IMR-90 (cell line): ENCODE measurements at regions not wholly inside any gene's neighbourhood (a gene's known extent, or its start where the extent isn't known, plus 50 kb on each side); places are given as distances from the start of the nearest gene placed in this dataset.

Experiments used
- ATAC-seq: fragments of 200-7000 bp; cut with Tn5 transposase; 2 replicates; pipeline ENCODE4 v1.9.1; 2020; ENCODE audit warnings: low read depth, mild to moderate bottlenecking, moderate library complexity
- BruUV-seq: library from RNA; stranded (reverse); fragments of 400-500 nt; replicated peaks from 2 replicates; lab custom pipeline; 2021; lab: Mats Ljungman, UMichigan
- CTCF ChIA-PET: fragments of 300-600 bp; formaldehyde crosslinking; extraction: SDS; loops from one replicate; lab custom pipeline; 2021; ENCODE audit warnings: antibody characterized with exemption; lab: Yijun Ruan, JAX
- POLR2A ChIA-PET: fragments of 300-600 bp; sonication (Branson Sonifier 250); formaldehyde crosslinking; loops from one replicate; lab custom pipeline; 2022; ENCODE audit warnings: antibody characterized with exemption; ENCODE audit not compliant: unreplicated experiment; lab: Charles Lee
- DNase-seq: peaks from one replicate; pipeline ENCODE4 v3.0.0; 2013
- H2AFZ ChIP-seq: replicated peaks from 2 replicates; pipeline ENCODE3; 2013; ENCODE audit warnings: low read length, mild to moderate bottlenecking; ENCODE audit not compliant: poor library complexity
- H2AK5ac ChIP-seq: 2 replicates; pipeline ENCODE4 v1.6.1; 2013; ENCODE audit warnings: low read depth, low read length, inconsistent platforms
- H2AK9ac ChIP-seq: replicated peaks from 2 replicates; pipeline ENCODE3; 2013; ENCODE audit warnings: mild to moderate bottlenecking, low read depth, low read length, moderate library complexity; ENCODE audit not compliant: poor library complexity
- H2BK120ac ChIP-seq: 2 replicates; pipeline ENCODE4 v1.6.1; 2013; ENCODE audit warnings: low read depth, low read length, inconsistent platforms
- H2BK15ac ChIP-seq: 3 replicates; pipeline ENCODE4 v1.6.1; 2013; ENCODE audit warnings: low read depth, low read length, inconsistent platforms
- H2BK20ac ChIP-seq: 2 replicates; pipeline ENCODE4 v1.6.1; 2013; ENCODE audit warnings: low read depth, mild to moderate bottlenecking, inconsistent platforms, low read length, moderate library complexity
- H2BK5ac ChIP-seq: 2 replicates; pipeline ENCODE4 v1.6.1; 2013; ENCODE audit warnings: mild to moderate bottlenecking, low read depth, low read length, inconsistent platforms; ENCODE audit not compliant: poor library complexity, severe bottlenecking
- H3K14ac ChIP-seq: replicated peaks from 2 replicates; pipeline ENCODE4 v1.6.1; 2013; ENCODE audit warnings: low read depth, low read length, inconsistent platforms
- H3K18ac ChIP-seq: 2 replicates; pipeline ENCODE4 v1.6.1; 2013; ENCODE audit warnings: low read depth, low read length, control low read depth
- H3K23ac ChIP-seq: 2 replicates; pipeline ENCODE4 v1.6.1; 2013; ENCODE audit warnings: low read depth, low read length, inconsistent platforms
- H3K27ac ChIP-seq: 2 replicates; pipeline ENCODE4 v1.5.1; 2013; ENCODE audit warnings: mild to moderate bottlenecking, control low read depth, low read length; ENCODE audit not compliant: insufficient read depth
- H3K27me3 ChIP-seq: 2 replicates; pipeline ENCODE4 v1.6.1; 2013; ENCODE audit warnings: low read length; ENCODE audit not compliant: control insufficient read depth, insufficient read depth
- H3K36me3 ChIP-seq: 2 replicates; pipeline ENCODE4 v1.6.1; 2013; ENCODE audit warnings: low read length, mixed read lengths; ENCODE audit not compliant: control insufficient read depth, insufficient read depth
- H3K4ac ChIP-seq: 2 replicates; pipeline ENCODE4 v1.6.1; 2013; ENCODE audit warnings: low read depth, low read length, inconsistent platforms
- H3K4me1 ChIP-seq: 2 replicates; pipeline ENCODE4 v1.6.1; 2013; ENCODE audit warnings: low read length, mixed read lengths; ENCODE audit not compliant: control insufficient read depth, insufficient read depth
- H3K4me2 ChIP-seq: 2 replicates; pipeline ENCODE4 v1.6.1; 2013; ENCODE audit warnings: low read depth, mild to moderate bottlenecking, control low read depth, low read length, moderate library complexity
- H3K4me3 ChIP-seq: 2 replicates; pipeline ENCODE4 v1.5.1; 2013; ENCODE audit warnings: low read depth, mild to moderate bottlenecking, control low read depth, low read length, moderate library complexity; ENCODE audit not compliant: insufficient read depth
- H3K56ac ChIP-seq: 2 replicates; pipeline ENCODE4 v1.6.1; 2013; ENCODE audit warnings: low read length, inconsistent platforms; ENCODE audit not compliant: insufficient read depth; ENCODE audit errors: extremely low read depth
- H3K79me1 ChIP-seq, 2 experiments: 2 replicates each; pipeline ENCODE4 v1.6.1; 2013; ENCODE audit warnings: low read length in 2 of 2, inconsistent platforms in 1 of 2, low read depth in 1 of 2
- H3K9ac ChIP-seq: 2 replicates; pipeline ENCODE4 v1.6.1; 2013; ENCODE audit warnings: low read depth, low read length, control low read depth
- H3K9me1 ChIP-seq: 2 replicates; pipeline ENCODE4 v1.6.1; 2013; ENCODE audit warnings: low read length, inconsistent platforms; ENCODE audit not compliant: insufficient read depth
- H3K9me3 ChIP-seq: 2 replicates; pipeline ENCODE4 v1.6.1; 2013; ENCODE audit warnings: low read length; ENCODE audit not compliant: control insufficient read depth, insufficient read depth
- H4K20me1 ChIP-seq: 2 replicates; pipeline ENCODE4 v1.6.1; 2013; ENCODE audit warnings: low read length, inconsistent platforms; ENCODE audit not compliant: insufficient read depth
- H4K5ac ChIP-seq: 2 replicates; pipeline ENCODE4 v1.6.1; 2013; ENCODE audit warnings: mild to moderate bottlenecking, low read depth, low read length, control low read depth
- H4K8ac ChIP-seq, 2 experiments: 2 replicates each; pipeline ENCODE4 v1.6.1; 2013; ENCODE audit warnings: low read depth in 2 of 2, low read length in 2 of 2, control low read depth in 1 of 2, inconsistent platforms in 1 of 2
- H4K91ac ChIP-seq: 2 replicates; pipeline ENCODE4 v1.6.1; 2013; ENCODE audit warnings: low read depth, low read length, inconsistent platforms; ENCODE audit not compliant: insufficient read depth
- BHLHE40 ChIP-seq: fragments of 150-350 bp; IDR thresholded peaks from 2 replicates; pipeline ENCODE4 v1.6.1; 2016; ENCODE audit warnings: mild to moderate bottlenecking, low read depth, low read length
- CEBPB ChIP-seq: IDR thresholded peaks from 2 replicates; pipeline ENCODE4 v1.6.1; 2012; ENCODE audit warnings: low read depth, low read length, improper control_type of control experiment
- CHD1 ChIP-seq: IDR thresholded peaks from 2 replicates; pipeline ENCODE4 v1.6.1; 2012; ENCODE audit warnings: low read depth, low read length, improper control_type of control experiment
- FOS ChIP-seq: fragments of 150-350 bp; IDR thresholded peaks from 2 replicates; pipeline ENCODE4 v1.6.1; 2016; ENCODE audit warnings: low read depth, low read length
- MAFK ChIP-seq: IDR thresholded peaks from 2 replicates; pipeline ENCODE4 v1.6.1; 2012; ENCODE audit warnings: low read depth, low read length, improper control_type of control experiment
- MAZ ChIP-seq: IDR thresholded peaks from 2 replicates; pipeline ENCODE4 v1.6.1; 2012; ENCODE audit warnings: low read depth, mild to moderate bottlenecking, low read length, improper control_type of control experiment, moderate library complexity, borderline replicate concordance
- NFE2L2 ChIP-seq: fragments of 150-350 bp; IDR thresholded peaks from 2 replicates; pipeline ENCODE4 v1.6.1; 2016; ENCODE audit warnings: low read depth, mild to moderate bottlenecking, low read length
- POLR2A ChIP-seq: IDR thresholded peaks from 2 replicates; pipeline ENCODE4 v1.6.1; 2012; ENCODE audit warnings: mild to moderate bottlenecking, low read depth, low read length
- RAD21 ChIP-seq: IDR thresholded peaks from 2 replicates; pipeline ENCODE4 v1.6.1; 2012; ENCODE audit warnings: low read length, improper control_type of control experiment
- RFX5 ChIP-seq: IDR thresholded peaks from 2 replicates; pipeline ENCODE4 v1.8.0; 2012; ENCODE audit warnings: low read depth, mild to moderate bottlenecking, low read length, moderate library complexity
- SMC3 ChIP-seq: fragments of 150-350 bp; IDR thresholded peaks from 2 replicates; pipeline ENCODE4 v1.6.1; 2016; ENCODE audit warnings: low read depth, mild to moderate bottlenecking, antibody characterized with exemption, low read length, moderate library complexity
- WGBS, 2 experiments: methylation state at CpG; one replicate each; pipeline versions ENCODE4 v1.1.5 to v1.1.7; 2013; ENCODE audit warnings: missing lambda C conversion rate in 2 of 2; ENCODE audit not compliant: insufficient read length in 1 of 2; ENCODE audit errors: extremely low coverage in 2 of 2; 5-methylcytosine and 5-hydroxymethylcytosine counted together
- dilution Hi-C: fragments of 300-500 bp; cut with HindIII; formaldehyde crosslinking; loops from one replicate; pipeline ENCODE4 v1.14.3; 2018; ENCODE audit warnings: low sequenced_read_pairs; ENCODE audit not compliant: unreplicated experiment
- in situ Hi-C: fragments of 300-500 bp; cut with MboI; formaldehyde crosslinking; loops from 3 replicates; pipeline ENCODE4 v1.14.3; 2019; ENCODE audit warnings: low sequenced_read_pairs, inconsistent platforms, mixed read lengths
- intact Hi-C: fragments of 100-400 bp; cut with micrococcal nuclease; formaldehyde crosslinking; loops from 2 replicates; pipeline ENCODE4 v1.10.0; 2022
- TF ChIP-seq, protein P1 (sequence below): fragments of 150-350 bp; IDR thresholded peaks from 2 replicates; pipeline ENCODE4 v1.6.1; 2017; ENCODE audit warnings: mild to moderate bottlenecking, antibody characterized with exemption, low read length, low read depth

DNA sequence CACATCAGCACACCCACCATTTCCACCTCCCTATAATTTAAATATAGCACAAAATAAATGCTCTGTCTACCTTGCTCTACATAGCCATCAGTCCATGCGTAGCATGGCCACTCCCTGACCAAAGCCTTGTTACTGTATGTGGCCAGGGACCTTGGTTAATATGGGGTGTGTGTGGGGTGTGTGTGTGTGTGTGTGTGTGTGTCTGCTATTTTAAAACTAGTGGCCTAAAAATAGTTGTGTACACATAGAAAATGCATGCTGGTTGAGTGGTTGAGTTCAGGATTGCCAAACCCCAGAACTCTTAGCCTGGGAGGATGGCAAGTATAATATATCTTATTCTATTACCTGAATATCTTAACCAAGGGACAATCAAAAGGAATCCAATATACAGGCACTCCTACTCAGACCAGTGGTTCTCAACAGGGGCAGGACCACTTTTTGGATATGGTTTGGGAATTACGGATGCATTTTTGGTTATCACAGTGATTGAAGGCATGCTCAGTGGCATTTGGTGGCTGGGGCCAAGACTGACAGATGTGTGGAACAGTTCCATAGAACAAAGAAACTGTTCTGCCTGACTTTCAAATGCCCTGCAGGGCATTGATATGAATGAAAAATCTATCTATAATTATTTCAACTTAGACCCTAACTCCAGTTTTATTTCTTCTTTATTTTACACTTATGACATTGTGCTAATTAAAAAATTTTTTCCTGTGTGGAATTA, 72.3 kb upstream of the PSME4 start:
- no peak overlapping the region for H3K4me3 ChIP-seq
- no peak overlapping the region for H3K9ac ChIP-seq
- H3K23ac ChIP-seq, result no peak overlapping the region
- peak overlapping the region; percentile 50; the same call in 1 of the 2 replicates for H2AK5ac ChIP-seq
- H2AFZ ChIP-seq, result no peak overlapping the region
- peak overlapping the region; percentile 5; the same call in 1 of the 2 replicates for H2BK120ac ChIP-seq
- peak; percentile 9; the same call in 1 of the 2 replicates for ATAC-seq
- peak overlapping the region; percentile 26; the same call in 1 of the 2 replicates for H3K4ac ChIP-seq
- H2BK5ac ChIP-seq, result no peak overlapping the region
- POLR2A ChIA-PET, result interaction anchor here (0.5 to 0.6 kb wide), 2 partner anchors 55 to 903 kb away, joined by 3 read pairs; no protein-coding TSS in a partner anchor
- peaks cover 8% of the 10 kb centered on the region for H3K4me1 ChIP-seq
- H4K8ac ChIP-seq, result peak overlapping the region in 1 of 2 experiments; percentile 2; a peak in 1 of 4 replicates
- H3K27ac ChIP-seq, result no peak overlapping the region
- WGBS, 2 experiments, result no CpG with 5 or more reads among the region's 2 CpGs
- H3K4me2 ChIP-seq, result no peak overlapping the region
- CTCF ChIA-PET, result interaction anchor here (0.6 kb wide), 1 partner anchor 53 kb away, joined by 3 read pairs; no protein-coding TSS in a partner anchor
- no peak for DNase-seq
- peaks cover 4% of the 10 kb centered on the region; the same call in 1 of the 2 replicates for H3K9me3 ChIP-seq
- H4K91ac ChIP-seq, result no peak overlapping the region
- peak overlapping the region; percentile 19; the same call in 1 of the 3 replicates for H2BK15ac ChIP-seq
- H3K79me1 ChIP-seq, result peaks cover 0 to 4% of the 10 kb centered on the region in 2 experiments; a peak in 1 of 4 replicates
- H3K14ac ChIP-seq, result no peak overlapping the region
- no peak overlapping the region for H3K56ac ChIP-seq
- dilution Hi-C loops (no loop called here), intact Hi-C loops (no loop called here), in situ Hi-C loops (no loop called here)
- H4K20me1 ChIP-seq, result no peaks in the 10 kb centered on the region
- no peaks in the 10 kb centered on the region for H3K27me3 ChIP-seq
- peak overlapping the region; percentile 34; the same call in 1 of the 2 replicates for H2BK20ac ChIP-seq
- no peak overlapping the region for H4K5ac ChIP-seq
- TF ChIP-seq NFE2L2 (no peak), BHLHE40 (no peak), RFX5 (no peak), SMC3 (no peak), MAZ (no peak), CHD1 (no peak), MAFK (no peak), RAD21 (no peak), FOS (no peak), POLR2A (no peak), CEBPB (no peak)
- TF ChIP-seq, protein P1, sequence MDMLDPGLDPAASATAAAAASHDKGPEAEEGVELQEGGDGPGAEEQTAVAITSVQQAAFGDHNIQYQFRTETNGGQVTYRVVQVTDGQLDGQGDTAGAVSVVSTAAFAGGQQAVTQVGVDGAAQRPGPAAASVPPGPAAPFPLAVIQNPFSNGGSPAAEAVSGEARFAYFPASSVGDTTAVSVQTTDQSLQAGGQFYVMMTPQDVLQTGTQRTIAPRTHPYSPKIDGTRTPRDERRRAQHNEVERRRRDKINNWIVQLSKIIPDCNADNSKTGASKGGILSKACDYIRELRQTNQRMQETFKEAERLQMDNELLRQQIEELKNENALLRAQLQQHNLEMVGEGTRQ, result no peak
- H3K36me3 ChIP-seq, result no peaks in the 10 kb centered on the region
- peak overlapping the region; percentile 31; the same call in 1 of the 2 replicates for H3K18ac ChIP-seq
- H2AK9ac ChIP-seq, result no peak overlapping the region
- peaks cover 5% of the 10 kb centered on the region; the same call in 1 of the 2 replicates for H3K9me1 ChIP-seq
- BruUV-seq, result no TSS peak
